AG04450 (cell line): ENCODE measurements at regions not wholly inside any gene's neighbourhood (a gene's known extent, or its start where the extent isn't known, plus 50 kb on each side); places are given as distances from the start of the nearest gene placed in this dataset.
"Not testable (repeated sequence)": the region's sequence is repeated elsewhere in the genome, so short reads cannot be mapped to it uniquely, and the experiment has no call there.

Experiments
- CTCF ChIA-PET: fragments of 300-600, 350-600 bp; formaldehyde crosslinking; extraction: SDS; loops from one replicate; lab custom pipeline; 2022; ENCODE audit warnings: antibody characterized with exemption, inconsistent platforms; lab: Charles Lee
- POLR2A ChIA-PET: fragments of 350-600 bp; formaldehyde crosslinking; extraction: SDS; loops from one replicate; lab custom pipeline; 2021; ENCODE audit warnings: antibody characterized with exemption, inconsistent platforms; lab: Yijun Ruan, JAX
- DNase-seq: peaks from one replicate; pipeline ENCODE4 v3.0.0-alpha.2; 2011; ENCODE audit warnings: low read depth, low spot score
- H3K27ac ChIP-seq: one replicate; pipeline ENCODE4 v1.5.1; 2012; ENCODE audit warnings: low read depth, low read length, control low read depth
- H3K27me3 ChIP-seq: one replicate; pipeline ENCODE4 v1.6.0; 2012; ENCODE audit warnings: low read length; ENCODE audit not compliant: control insufficient read depth, insufficient read depth
- H3K4me3 ChIP-seq: 2 replicates; pipeline ENCODE4 v1.5.1; 2011; ENCODE audit warnings: mild to moderate bottlenecking, low read depth, low read length, control low read depth
- H3K9me3 ChIP-seq: 2 replicates; pipeline ENCODE4 v1.5.1; 2012; ENCODE audit warnings: low read length; ENCODE audit not compliant: control insufficient read depth, insufficient read depth
- CTCF ChIP-seq: IDR thresholded peaks from 2 replicates; pipeline ENCODE4 v1.5.1; 2011; ENCODE audit warnings: low read depth, low read length, control low read depth, inconsistent platforms

- Histone ChIP-seq H3K4me3 (no peak overlapping the region), H3K27ac (no peak overlapping the region), H3K9me3 (no peaks in the 10 kb centered on the region), H3K27me3 (no peaks in the 10 kb centered on the region)
- ChIA-PET CTCF (no interaction called here), POLR2A (no interaction called here)
- DNase-seq: no peak
- TF ChIP-seq CTCF: no peak
Observed at GRCh38 chrX:113384628-113385027, 544.0 kb upstream of the AMOT start.

GRCh38 chrX:113373421-113373820 is 532.8 kb upstream of the AMOT start:
- H3K9me3 ChIP-seq, H3K4me3 ChIP-seq, DNase-seq, POLR2A ChIA-PET, CTCF ChIA-PET, H3K27ac ChIP-seq, H3K27me3 ChIP-seq: not testable (repeated sequence)

- TF ChIP-seq CTCF: no peak
- H3K9me3 ChIP-seq: no peaks in the 10 kb centered on the region; the same call in 1 of the 2 replicates
- no peaks in the 10 kb centered on the region for H3K27me3 ChIP-seq
- ChIA-PET CTCF (no interaction called here), POLR2A (no interaction called here)
- no peak overlapping the region for H3K4me3 ChIP-seq
- H3K27ac ChIP-seq: no peak overlapping the region
- DNase-seq: no peak
Observed at GRCh38 chrX:113370006-113370405, 529.4 kb upstream of the AMOT start.

- TF ChIP-seq CTCF: no peak
- POLR2A ChIA-PET: no interaction called here
- CTCF ChIA-PET: no interaction called here
- Histone ChIP-seq H3K27me3 (no peaks in the 10 kb centered on the region), H3K4me3 (no peak overlapping the region), H3K9me3 (no peaks in the 10 kb centered on the region; the same call in 1 of the 2 replicates), H3K27ac (no peak overlapping the region)
- no peak for DNase-seq
Observed at GRCh38 chrX:113369056-113369455, 528.4 kb upstream of the AMOT start.

- Histone ChIP-seq H3K27ac (no peak overlapping the region), H3K4me3 (no peak overlapping the region), H3K27me3 (no peaks in the 10 kb centered on the region), H3K9me3 (peaks cover 4% of the 10 kb centered on the region; the same call in 1 of the 2 replicates)
- no peak for TF ChIP-seq CTCF
- ChIA-PET POLR2A (no interaction called here), CTCF (no interaction called here)
- DNase-seq: no peak
Observed at GRCh38 chrX:113353134-113353533, 512.5 kb upstream of the AMOT start.

GRCh38 chrX:113330416-113330815 is 489.8 kb upstream of the AMOT start:
- no peak for DNase-seq
- no peaks in the 10 kb centered on the region for H3K9me3 ChIP-seq
- ChIA-PET CTCF (no interaction called here), POLR2A (no interaction called here)
- H3K27ac ChIP-seq: no peak overlapping the region
- H3K27me3 ChIP-seq: no peaks in the 10 kb centered on the region
- H3K4me3 ChIP-seq: no peak overlapping the region
- no peak for TF ChIP-seq CTCF
